Brain microvascular endothelial cell (primary cell): ENCODE measurements at regions not wholly inside any gene's neighbourhood (a gene's known extent, or its start where the extent isn't known, plus 50 kb on each side); places are given as distances from the start of the nearest gene placed in this dataset.
"Not testable (repeated sequence)": the region's sequence is repeated elsewhere in the genome, so short reads cannot be mapped to it uniquely, and the experiment has no call there.

Source experiments
- DNase-seq: peaks from one replicate; pipeline ENCODE4 v3.0.0-alpha.2; 2020
- H3K27ac ChIP-seq: fragments of 250-450 bp; sonication (Bioruptor Pico); 2 replicates; pipeline ENCODE4 v1.5.1; 2020; ENCODE audit warnings: mild to moderate bottlenecking, moderate library complexity
- H3K27me3 ChIP-seq: fragments of 250-450 bp; sonication (Bioruptor Pico); replicated peaks from 2 replicates; pipeline ENCODE4 v1.5.1; 2020; ENCODE audit warnings: mild to moderate bottlenecking
- H3K36me3 ChIP-seq: fragments of 250-450 bp; sonication (Bioruptor Pico); replicated peaks from 2 replicates; pipeline ENCODE4 v1.5.1; 2020; ENCODE audit warnings: mild to moderate bottlenecking
- H3K4me3 ChIP-seq: 2 replicates; pipeline ENCODE4 v1.5.1; 2011; ENCODE audit warnings: low read depth, mild to moderate bottlenecking, control low read depth, low read length, moderate library complexity
- in situ Hi-C: cut with HindIII; loops from 2 replicates; pipeline ENCODE4 v1.10.0; 2017; ENCODE audit warnings: low sequenced_read_pairs, low pct_ligation_motif_present
- TF ChIP-seq, protein P1 (sequence below): IDR thresholded peaks from 2 replicates; pipeline ENCODE4 v1.5.1; 2011; ENCODE audit warnings: low read depth, mild to moderate bottlenecking, moderate library complexity, low read length, control low read depth, inconsistent platforms; ENCODE audit errors: missing control alignments

DNA sequence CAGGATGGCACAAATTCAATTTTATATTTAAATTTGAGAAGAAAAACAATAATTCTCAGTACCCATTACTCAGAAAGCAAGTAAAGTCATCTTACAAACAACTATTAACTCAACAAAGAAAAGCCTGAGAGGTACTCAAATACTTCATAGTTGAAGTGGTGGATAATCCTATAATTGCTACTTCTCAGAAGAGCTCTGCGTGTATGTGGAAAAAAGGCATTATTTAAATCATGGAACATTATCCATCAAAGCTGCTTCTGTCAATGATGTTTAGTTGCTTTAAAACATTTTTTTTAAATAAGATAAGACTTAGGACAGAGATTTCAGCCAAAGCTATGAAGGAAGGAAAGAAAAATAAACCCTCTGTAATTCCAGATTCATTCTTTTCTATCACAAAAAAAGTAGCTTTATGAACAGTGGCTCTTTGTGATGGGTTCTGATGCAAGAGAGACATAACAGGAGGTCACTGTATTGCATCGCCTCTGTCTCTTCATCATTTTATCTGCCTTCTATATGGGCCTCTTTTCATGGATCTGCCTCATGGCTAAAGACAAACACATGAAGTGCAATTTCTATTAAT is 367.9 kb upstream of the SLC35B3 start:
- in situ Hi-C loops, result no loop called here
- Histone ChIP-seq H3K4me3 (no peak overlapping the region), H3K27me3 (no peaks in the 10 kb centered on the region), H3K27ac (no peak overlapping the region), H3K36me3 (no peaks in the 10 kb centered on the region)
- TF ChIP-seq, protein P1, sequence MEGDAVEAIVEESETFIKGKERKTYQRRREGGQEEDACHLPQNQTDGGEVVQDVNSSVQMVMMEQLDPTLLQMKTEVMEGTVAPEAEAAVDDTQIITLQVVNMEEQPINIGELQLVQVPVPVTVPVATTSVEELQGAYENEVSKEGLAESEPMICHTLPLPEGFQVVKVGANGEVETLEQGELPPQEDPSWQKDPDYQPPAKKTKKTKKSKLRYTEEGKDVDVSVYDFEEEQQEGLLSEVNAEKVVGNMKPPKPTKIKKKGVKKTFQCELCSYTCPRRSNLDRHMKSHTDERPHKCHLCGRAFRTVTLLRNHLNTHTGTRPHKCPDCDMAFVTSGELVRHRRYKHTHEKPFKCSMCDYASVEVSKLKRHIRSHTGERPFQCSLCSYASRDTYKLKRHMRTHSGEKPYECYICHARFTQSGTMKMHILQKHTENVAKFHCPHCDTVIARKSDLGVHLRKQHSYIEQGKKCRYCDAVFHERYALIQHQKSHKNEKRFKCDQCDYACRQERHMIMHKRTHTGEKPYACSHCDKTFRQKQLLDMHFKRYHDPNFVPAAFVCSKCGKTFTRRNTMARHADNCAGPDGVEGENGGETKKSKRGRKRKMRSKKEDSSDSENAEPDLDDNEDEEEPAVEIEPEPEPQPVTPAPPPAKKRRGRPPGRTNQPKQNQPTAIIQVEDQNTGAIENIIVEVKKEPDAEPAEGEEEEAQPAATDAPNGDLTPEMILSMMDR, result no peak
- DNase-seq, result no peak

DNA sequence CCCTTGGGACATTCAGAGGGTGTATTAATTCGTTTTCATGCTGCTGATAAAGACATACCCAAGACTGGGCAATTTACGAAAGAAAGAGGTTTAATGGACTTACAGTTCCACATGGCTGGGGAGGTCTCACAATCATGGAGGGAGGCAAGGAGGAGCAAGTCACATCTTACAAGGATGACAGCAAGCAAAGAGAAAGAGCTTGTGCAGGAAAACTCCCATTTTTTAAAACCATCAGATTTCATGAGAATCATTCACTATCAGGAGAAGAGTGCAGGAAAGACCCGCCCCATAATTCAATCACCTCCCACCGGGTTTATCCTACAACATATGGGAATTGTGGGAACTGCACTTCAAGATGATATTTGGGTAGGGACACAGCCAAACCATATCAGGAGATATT is 367.1 kb upstream of the SLC35B3 start:
- in situ Hi-C loops, H3K36me3 ChIP-seq, DNase-seq, H3K27ac ChIP-seq, H3K27me3 ChIP-seq, H3K4me3 ChIP-seq: not testable (repeated sequence)

DNA sequence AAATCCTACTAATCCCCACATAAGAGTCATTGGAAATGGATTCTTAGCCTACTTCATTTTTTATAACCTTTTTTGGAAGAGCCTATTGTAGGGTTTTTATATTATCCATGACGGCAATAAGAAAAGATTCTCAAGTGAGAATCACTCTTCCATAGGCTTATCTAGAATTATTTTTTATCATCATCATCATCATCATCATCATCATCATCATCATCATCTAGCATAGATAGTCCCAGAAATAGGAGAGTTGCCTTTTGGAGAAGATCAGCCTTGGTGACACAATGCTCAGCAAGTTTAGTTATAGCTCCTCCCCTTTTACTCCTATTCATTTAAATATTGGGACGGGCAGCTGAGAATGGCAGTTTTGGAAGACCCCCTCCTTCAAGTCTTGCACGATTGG is 359.1 kb upstream of the SLC35B3 start:
- H3K27me3 ChIP-seq, result no peaks in the 10 kb centered on the region
- H3K4me3 ChIP-seq, result no peak overlapping the region
- no peak for DNase-seq
- in situ Hi-C loops, result no loop called here
- H3K36me3 ChIP-seq, result no peaks in the 10 kb centered on the region
- TF ChIP-seq, protein P1, result no peak
- H3K27ac ChIP-seq, result no peak overlapping the region

DNA sequence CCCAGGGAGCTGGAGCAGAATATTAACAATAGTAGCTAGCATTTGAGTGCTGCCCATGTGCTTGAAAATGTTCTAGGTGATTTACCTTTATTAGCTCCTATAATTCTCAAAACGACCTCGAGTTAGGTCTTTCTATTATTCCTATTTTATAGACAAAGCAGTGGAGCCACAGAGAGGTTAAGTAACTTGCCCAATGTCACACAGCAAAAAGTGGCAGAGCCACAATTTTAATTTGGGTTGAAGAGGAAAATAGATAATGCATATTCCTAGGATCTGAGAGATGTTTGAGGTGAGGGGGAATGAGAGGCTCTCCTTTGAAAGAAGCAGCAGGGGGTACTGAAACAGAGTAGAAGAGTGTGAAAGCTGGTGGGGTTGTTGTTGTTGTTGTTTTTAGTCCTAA is 354.5 kb upstream of the SLC35B3 start:
- TF ChIP-seq, protein P1, result no peak
- in situ Hi-C loops, result no loop called here
- Histone ChIP-seq H3K36me3 (no peaks in the 10 kb centered on the region), H3K27ac (no peak overlapping the region), H3K27me3 (no peaks in the 10 kb centered on the region), H3K4me3 (no peak overlapping the region)
- no peak for DNase-seq

DNA sequence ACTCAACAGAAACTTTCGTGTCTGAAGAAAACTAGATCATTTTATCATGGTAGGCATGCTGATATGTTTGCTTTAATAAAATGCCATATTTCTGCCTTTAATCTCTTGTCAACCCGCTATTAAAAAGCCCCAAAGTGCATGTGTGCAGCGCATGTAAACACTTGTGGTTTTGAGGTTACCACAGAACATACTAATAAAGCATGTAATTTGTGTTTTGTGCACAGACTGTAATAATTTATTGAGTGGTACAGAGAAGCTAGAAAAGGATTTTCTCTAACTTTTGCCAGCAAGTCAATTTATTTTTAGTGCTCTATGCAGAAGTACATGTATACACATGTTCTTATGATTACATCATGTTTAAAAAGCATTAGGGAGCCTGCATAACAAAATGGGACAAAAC is 349.9 kb upstream of the SLC35B3 start:
- no peak for DNase-seq
- H3K4me3 ChIP-seq, result no peak overlapping the region

DNA sequence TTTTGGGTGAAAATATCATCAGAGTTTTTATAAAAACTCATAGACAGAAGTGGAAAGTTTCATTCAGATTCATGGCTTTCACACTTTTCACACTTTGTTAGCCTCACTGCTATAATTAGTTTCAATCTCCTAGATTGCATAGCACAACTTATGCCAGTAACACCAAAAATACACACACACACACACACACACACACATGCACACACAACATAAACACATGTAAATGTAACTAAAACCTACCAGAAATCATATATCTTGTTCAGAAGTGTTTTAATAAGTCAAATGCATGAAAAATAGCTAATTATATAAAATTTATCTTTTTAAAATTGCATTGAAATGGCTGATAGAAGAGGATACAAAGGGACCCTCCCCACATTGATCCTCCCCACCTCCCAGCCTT is 347.8 kb upstream of the SLC35B3 start:
- TF ChIP-seq, protein P1, result no peak
- no peak for DNase-seq
- no peak overlapping the region for H3K27ac ChIP-seq
- no peak overlapping the region for H3K4me3 ChIP-seq
- H3K36me3 ChIP-seq, result no peaks in the 10 kb centered on the region
- H3K27me3 ChIP-seq, result no peaks in the 10 kb centered on the region
- in situ Hi-C loops, result no loop called here

More for the DNA sequence above, 349.9 kb upstream of the SLC35B3 start:
- Histone ChIP-seq H3K27ac (no peak overlapping the region), H3K36me3 (no peaks in the 10 kb centered on the region), H3K27me3 (no peaks in the 10 kb centered on the region)
- TF ChIP-seq, protein P1, result no peak
- in situ Hi-C loops, result no loop called here
